HepG2 (cell line): ENCODE measurements at regions not wholly inside any gene's neighbourhood (a gene's known extent, or its start where the extent isn't known, plus 50 kb on each side); places are given as distances from the start of the nearest gene placed in this dataset.

Experiments used
- ATAC-seq: fragments of 200-7000 bp; cut with Tn5 transposase; 3 replicates; pipeline ENCODE4 v1.9.1; 2020; ENCODE audit warnings: mild to moderate bottlenecking, moderate library complexity
- BruUV-seq: library from RNA; stranded (reverse); fragments of 400-500 nt; replicated peaks from 2 replicates; lab custom pipeline; 2021; lab: Mats Ljungman, UMichigan
- CTCF ChIA-PET: fragments of 300-600 bp; formaldehyde crosslinking; extraction: SDS; loops from one replicate; lab custom pipeline; 2021; ENCODE audit warnings: low total read pairs, inconsistent platforms, low intra/inter-chr PET ratio; lab: Yijun Ruan, JAX
- POLR2A ChIA-PET: fragments of 350-600 bp; sonication (Branson Sonifier 250); formaldehyde crosslinking; loops from one replicate; lab custom pipeline; 2020; ENCODE audit warnings: antibody characterized with exemption, inconsistent platforms; lab: Yijun Ruan, JAX
- DNase-seq: peaks from one replicate; pipeline ENCODE4 v3.0.0-alpha.2; 2015; ENCODE audit warnings: low spot score
- FAIRE-seq: peaks from 3 replicates; lab custom pipeline; 2011; peaks lifted over from hg19 to GRCh38; lab: Jason Lieb, UNC
- H2AFZ ChIP-seq: one replicate; pipeline ENCODE4 v1.6.1; 2011; ENCODE audit warnings: low read length, inconsistent platforms
- H3K27ac ChIP-seq: fragments of 300-600 bp; 3 replicates; pipeline ENCODE4 v1.8.0; 2011; ENCODE audit warnings: mixed run types, mild to moderate bottlenecking, mixed read lengths, low read length, inconsistent platforms; ENCODE audit not compliant: insufficient read depth; ENCODE audit errors: extremely low read length
- H3K27me3 ChIP-seq, 2 experiments: fragments of 200-600 bp in 1 of 2; 2 replicates in 1 of 2; 3 replicates in 1 of 2; pipeline versions ENCODE4 v1.6.0 to v1.8.0; 2011; ENCODE audit warnings: low read length in 2 of 2, mild to moderate bottlenecking in 2 of 2, moderate library complexity in 2 of 2, inconsistent platforms in 1 of 2; ENCODE audit not compliant: insufficient read depth in 2 of 2, control insufficient read depth in 1 of 2
- H3K36me3 ChIP-seq, 2 experiments: fragments of 200-600 bp in 1 of 2; replicated peaks in 1 of 2; 2 replicates in 1 of 2; 3 replicates in 1 of 2; pipeline versions ENCODE4 v1.5.1 to v1.8.0; 2011; ENCODE audit warnings: low read length in 2 of 2, inconsistent platforms in 1 of 2; ENCODE audit not compliant: insufficient read depth in 2 of 2, control insufficient read depth in 1 of 2
- H3K4me1 ChIP-seq: 2 replicates; pipeline ENCODE4 v1.5.1; 2012; ENCODE audit warnings: low read length, inconsistent platforms; ENCODE audit not compliant: insufficient read depth
- H3K4me2 ChIP-seq: 2 replicates; pipeline ENCODE4 v1.6.0; 2011; ENCODE audit warnings: low read depth, low read length, inconsistent platforms
- H3K4me3 ChIP-seq, 3 experiments: fragments of 200-600 bp in 1 of 3; sonication (generic), shearing (Covaris generic) in 1 of 3; replicated peaks in 1 of 3; 2 replicates each; pipeline ENCODE4 v1.5.1; 2011 to 2016; ENCODE audit warnings: low read length in 3 of 3, inconsistent platforms in 2 of 3, low read depth in 2 of 3, mild to moderate bottlenecking in 2 of 3, control low read depth in 1 of 3, mixed read lengths in 1 of 3; ENCODE audit not compliant: insufficient read depth in 1 of 3
- H3K79me2 ChIP-seq: one replicate; pipeline ENCODE4 v1.6.1; 2011; ENCODE audit warnings: low read length, inconsistent platforms; ENCODE audit not compliant: insufficient read depth
- H3K9ac ChIP-seq: 2 replicates; pipeline ENCODE4 v1.6.0; 2011; ENCODE audit warnings: mild to moderate bottlenecking, low read depth, low read length, inconsistent platforms; ENCODE audit not compliant: insufficient read depth
- H3K9me3 ChIP-seq: 2 replicates; pipeline ENCODE4 v1.5.1; 2012; ENCODE audit warnings: mild to moderate bottlenecking, low read length
- H4K20me1 ChIP-seq: 2 replicates; pipeline ENCODE4 v1.6.0; 2011; ENCODE audit warnings: inconsistent platforms, mild to moderate bottlenecking, low read length, moderate library complexity; ENCODE audit not compliant: insufficient read depth
- HNF4A ChIP-seq: sonication (generic); formaldehyde crosslinking; IDR thresholded peaks from 2 replicates; pipeline ENCODE4 v1.4.0; 2020; ENCODE audit warnings: missing genetic modification reagents
- NR0B2 ChIP-seq: sonication (generic); formaldehyde crosslinking; IDR thresholded peaks from 2 replicates; pipeline ENCODE4 v1.4.0; 2020; ENCODE audit warnings: mild to moderate bottlenecking, missing genetic modification reagents
- PRDM4 ChIP-seq: sonication (generic); formaldehyde crosslinking; IDR thresholded peaks from 2 replicates; pipeline ENCODE4 v1.9.0; 2021; ENCODE audit warnings: missing genetic modification reagents, borderline replicate concordance
- RBAK ChIP-seq: sonication (generic); formaldehyde crosslinking; IDR thresholded peaks from 2 replicates; pipeline ENCODE4 v1.5.1; 2020; ENCODE audit warnings: mild to moderate bottlenecking, missing genetic modification reagents
- SYNCRIP ChIP-seq: fragments of 200-400 bp; formaldehyde crosslinking; IDR thresholded peaks from 2 replicates; pipeline ENCODE4 v1.6.1; 2018; ENCODE audit warnings: mild to moderate bottlenecking, low read depth, low read length; ENCODE audit not compliant: insufficient read depth
- TBX3 ChIP-seq: fragments of 450-650 bp; IDR thresholded peaks from 2 replicates; pipeline ENCODE4 v1.6.1; 2017; ENCODE audit warnings: antibody characterized with exemption, mild to moderate bottlenecking, inconsistent platforms, borderline replicate concordance
- ZNF431 ChIP-seq: sonication (generic); formaldehyde crosslinking; IDR thresholded peaks from 2 replicates; pipeline ENCODE4 v1.9.0; 2022; ENCODE audit warnings: missing genetic modification reagents, low read depth, mild to moderate bottlenecking, borderline replicate concordance
- ZNF549 ChIP-seq: sonication (generic); formaldehyde crosslinking; IDR thresholded peaks from 2 replicates; pipeline ENCODE4 v1.5.0; 2020; ENCODE audit warnings: missing genetic modification reagents
- ZNF776 ChIP-seq: sonication (generic); formaldehyde crosslinking; IDR thresholded peaks from 2 replicates; pipeline ENCODE4 v1.4.0; 2020; ENCODE audit warnings: mild to moderate bottlenecking, missing genetic modification reagents
- ZNF788 ChIP-seq: sonication (generic); formaldehyde crosslinking; IDR thresholded peaks from 2 replicates; pipeline ENCODE4 v1.5.0; 2020; ENCODE audit warnings: mild to moderate bottlenecking, missing genetic modification reagents, borderline replicate concordance
- in situ Hi-C: cut with HindIII; loops from 2 replicates; pipeline ENCODE4 v1.10.0; 2017; ENCODE audit warnings: low pct_unique_long_range_greater_than_20kb; ENCODE audit not compliant: extremely low pct_ligation_motif_present
- intact Hi-C: fragments of 100-400 bp; cut with micrococcal nuclease; formaldehyde crosslinking; loops from one replicate; pipeline ENCODE4 v1.10.0; 2022; ENCODE audit not compliant: unreplicated experiment

GRCh38 chr5:162221910-162222309 lies 154.3 kb downstream of the GABRG2 start:
- intact Hi-C loops, result no loop called here
- Histone ChIP-seq H3K9me3 (peaks cover 22% of the 10 kb centered on the region; the same call in 1 of the 2 replicates), H3K27me3 (no peaks in the 10 kb centered on the region), H3K4me2 (no peak overlapping the region), H3K79me2 (no peaks in the 10 kb centered on the region), H3K9ac (no peak overlapping the region), H2AFZ (no peak overlapping the region), H3K4me3 (no peak overlapping the region), H4K20me1 (no peaks in the 10 kb centered on the region), H3K4me1 (no peaks in the 10 kb centered on the region), H3K36me3 (no peaks in the 10 kb centered on the region)
- DNase-seq, result no peak
- CTCF ChIA-PET, result no interaction called here
- POLR2A ChIA-PET, result no interaction called here
- TF ChIP-seq ZNF788 (CRISPR knock-in tag) (no peak), SYNCRIP (no peak), ZNF549 (CRISPR knock-in tag) (no peak), ZNF431 (CRISPR knock-in tag) (no peak), RBAK (CRISPR knock-in tag) (no peak), HNF4A (CRISPR knock-in tag) (no peak), NR0B2 (no peak), TBX3 (no peak), PRDM4 (no peak), ZNF776 (CRISPR knock-in tag) (no peak)
- TF ChIP-seq, all 625 proteins: peak for 0
- FAIRE-seq (no peak), ATAC-seq (no peak)
- no peak overlapping the region for H3K27ac ChIP-seq
- no TSS peak for BruUV-seq
- in situ Hi-C loops, result no loop called here
